ENCODE measurements at regions not wholly inside any gene's neighbourhood (a gene's known extent, or its start where the extent isn't known, plus 50 kb on each side); places are given as distances from the start of the nearest gene placed in this dataset.

DNA sequence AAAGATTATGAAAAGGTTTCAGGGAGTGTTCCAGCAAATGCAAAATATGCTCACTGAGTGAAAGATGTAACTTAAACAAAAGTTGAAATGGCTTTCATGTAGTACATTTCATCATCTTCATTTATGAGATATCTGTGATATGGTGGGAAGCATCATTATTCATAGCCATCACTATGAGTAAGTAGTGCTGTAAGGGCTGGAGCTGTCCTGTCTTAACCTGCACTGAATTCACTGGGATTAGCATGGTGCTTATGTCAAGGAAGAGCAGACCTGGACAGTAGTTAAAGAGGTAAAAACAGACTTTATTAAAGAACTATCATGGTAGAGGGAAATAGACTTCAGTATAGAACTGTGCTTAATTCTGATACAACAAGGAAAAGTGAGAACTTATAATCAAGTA lies 1347.3 kb downstream of the RPA4 start:
- TF ChIP-seq, protein P1, sequence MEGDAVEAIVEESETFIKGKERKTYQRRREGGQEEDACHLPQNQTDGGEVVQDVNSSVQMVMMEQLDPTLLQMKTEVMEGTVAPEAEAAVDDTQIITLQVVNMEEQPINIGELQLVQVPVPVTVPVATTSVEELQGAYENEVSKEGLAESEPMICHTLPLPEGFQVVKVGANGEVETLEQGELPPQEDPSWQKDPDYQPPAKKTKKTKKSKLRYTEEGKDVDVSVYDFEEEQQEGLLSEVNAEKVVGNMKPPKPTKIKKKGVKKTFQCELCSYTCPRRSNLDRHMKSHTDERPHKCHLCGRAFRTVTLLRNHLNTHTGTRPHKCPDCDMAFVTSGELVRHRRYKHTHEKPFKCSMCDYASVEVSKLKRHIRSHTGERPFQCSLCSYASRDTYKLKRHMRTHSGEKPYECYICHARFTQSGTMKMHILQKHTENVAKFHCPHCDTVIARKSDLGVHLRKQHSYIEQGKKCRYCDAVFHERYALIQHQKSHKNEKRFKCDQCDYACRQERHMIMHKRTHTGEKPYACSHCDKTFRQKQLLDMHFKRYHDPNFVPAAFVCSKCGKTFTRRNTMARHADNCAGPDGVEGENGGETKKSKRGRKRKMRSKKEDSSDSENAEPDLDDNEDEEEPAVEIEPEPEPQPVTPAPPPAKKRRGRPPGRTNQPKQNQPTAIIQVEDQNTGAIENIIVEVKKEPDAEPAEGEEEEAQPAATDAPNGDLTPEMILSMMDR (conservative IDR thresholded peaks at IDR 0.05 in 1 of 2, IDR thresholded peaks at IDR 0.05 in 1 of 2; ENCODE audit: low read depth in 1 of 2, low read length in 2 of 2): no peak
- TF ChIP-seq EZH2 (IDR thresholded peaks at IDR 0.05; ENCODE audit: low read length, missing control alignments): no peak
